BLaER1 treated with 17β-estradiol and CSF1 and Interleukin-3, amounts not matched to agents 10 nM and 100 nM (cell line): ENCODE measurements at regions not wholly inside any gene's neighbourhood (a gene's known extent, or its start where the extent isn't known, plus 50 kb on each side); places are given as distances from the start of the nearest gene placed in this dataset.
A peak's percentile ranks its signal among the peaks of the same experiment; 100 is the strongest.

Source experiments
- H3K27ac ChIP-seq, 11 experiments: shearing (Covaris generic); formaldehyde crosslinking; 2 replicates each; pipeline ENCODE4 v1.8.1; 2022
- H3K27me3 ChIP-seq, 11 experiments: shearing (Covaris generic); formaldehyde crosslinking; 2 replicates each; pipeline ENCODE4 v1.8.1; 2022
- H3K36me3 ChIP-seq, 11 experiments: shearing (Covaris generic); formaldehyde crosslinking; 2 replicates each; pipeline ENCODE4 v1.8.1; 2022
- H3K4me1 ChIP-seq, 10 experiments: shearing (Covaris generic); formaldehyde crosslinking; 2 replicates each; pipeline ENCODE4 v1.8.1; 2022
- H3K4me2 ChIP-seq, 11 experiments: shearing (Covaris generic); formaldehyde crosslinking; 2 replicates each; pipeline ENCODE4 v1.8.1; 2022
- H3K4me3 ChIP-seq, 10 experiments: shearing (Covaris generic); formaldehyde crosslinking; 2 replicates each; pipeline ENCODE4 v1.8.1; 2022
- H3K9ac ChIP-seq, 11 experiments: shearing (Covaris generic); formaldehyde crosslinking; 2 replicates each; pipeline ENCODE4 v1.8.1; 2022
- H3K9me3 ChIP-seq, 11 experiments: shearing (Covaris generic); formaldehyde crosslinking; replicated peaks in 1 of 11; 2 replicates each; pipeline ENCODE4 v1.8.1; 2022
- H4K20me1 ChIP-seq, 11 experiments: shearing (Covaris generic); formaldehyde crosslinking; 2 replicates each; pipeline ENCODE4 v1.8.1; 2022
- Cebpa-rat ChIP-seq, 11 experiments: shearing (Covaris generic); IDR thresholded peaks; 2 replicates each; pipeline ENCODE4 v1.8.1; 2022

GRCh38 chr16:80883159-80883642, 78.8 kb upstream of the CDYL2 start:
- Histone ChIP-seq H3K27me3 (no peaks in the 10 kb centered on the region), H3K4me1 (no peaks in the 10 kb centered on the region), H3K36me3 (no peaks in the 10 kb centered on the region), H3K27ac (no peak overlapping the region), H3K9ac (no peak overlapping the region), H3K4me3 (no peak overlapping the region), H4K20me1 (no peaks in the 10 kb centered on the region), H3K4me2 (no peak overlapping the region), H3K9me3 (no peaks in the 10 kb centered on the region)
- no peak for TF ChIP-seq Cebpa-rat (IDR thresholded peaks at IDR 0.05)

GRCh38 chr16:80875616-80876015, 71.2 kb upstream of the CDYL2 start:
- Histone ChIP-seq H3K27ac (no peak overlapping the region), H3K4me1 (no peaks in the 10 kb centered on the region), H3K9me3 (no peaks in the 10 kb centered on the region), H3K4me2 (no peak overlapping the region), H4K20me1 (no peaks in the 10 kb centered on the region), H3K27me3 (no peaks in the 10 kb centered on the region), H3K36me3 (no peaks in the 10 kb centered on the region), H3K9ac (no peak overlapping the region), H3K4me3 (no peak overlapping the region)
- no peak for TF ChIP-seq Cebpa-rat (IDR thresholded peaks at IDR 0.05)

GRCh38 chr16:80874925-80875324, 70.5 kb upstream of the CDYL2 start:
- TF ChIP-seq Cebpa-rat (IDR thresholded peaks at IDR 0.05) = no peak
- H3K9ac ChIP-seq = no peak overlapping the region

GRCh38 chr16:80862160-80862705, 57.8 kb upstream of the CDYL2 start:
- H3K27ac ChIP-seq = no peak overlapping the region
- no peak for TF ChIP-seq Cebpa-rat (IDR thresholded peaks at IDR 0.05)
- peak overlapping the region in 6 of 11 experiments; percentile 0 to 58 (median 28); a peak in 7 of 22 replicates for H3K4me2 ChIP-seq
- H3K27me3 ChIP-seq = no peaks in the 10 kb centered on the region
- peaks cover 3 to 16% (median 12%) of the 10 kb centered on the region in 11 experiments; a peak in 15 of 22 replicates for H3K9me3 ChIP-seq
- no peaks in the 10 kb centered on the region for H4K20me1 ChIP-seq
- H3K36me3 ChIP-seq = no peaks in the 10 kb centered on the region
- 0 out of 22 replicates have a peak overlapping the region, but pooled peaks of 1 of the 11 experiments have one; percentile 19 for H3K9ac ChIP-seq
- H3K4me3 ChIP-seq = no peak overlapping the region
- peaks cover 0 to 8% (median 4%) of the 10 kb centered on the region in 10 experiments; a peak in 6 of 20 replicates for H3K4me1 ChIP-seq

More at GRCh38 chr16:80874925-80875324, 70.5 kb upstream of the CDYL2 start:
- H3K4me3 ChIP-seq = no peak overlapping the region
- no peaks in the 10 kb centered on the region for H3K27me3 ChIP-seq
- no peaks in the 10 kb centered on the region for H3K9me3 ChIP-seq
- H3K4me2 ChIP-seq = no peak overlapping the region
- no peak overlapping the region for H3K27ac ChIP-seq
- H3K36me3 ChIP-seq = no peaks in the 10 kb centered on the region
- H4K20me1 ChIP-seq = no peaks in the 10 kb centered on the region
- H3K4me1 ChIP-seq = no peaks in the 10 kb centered on the region
